HEK293 (cell line): ENCODE measurements at regions not wholly inside any gene's neighbourhood (a gene's known extent, or its start where the extent isn't known, plus 50 kb on each side); places are given as distances from the start of the nearest gene placed in this dataset.

Experiments used
- BCL11A ChIP-seq: fragments of 450-650 bp; formaldehyde crosslinking; IDR thresholded peaks from 2 replicates; pipeline ENCODE4 v1.5.1; 2016; ENCODE audit warnings: low read depth, missing biosample characterization, missing genetic modification characterization
- GLIS1 ChIP-seq: fragments of 450-650 bp; formaldehyde crosslinking; IDR thresholded peaks from 2 replicates; pipeline ENCODE4 v1.5.1; 2016; ENCODE audit warnings: missing biosample characterization, missing genetic modification characterization
- KLF16 ChIP-seq: fragments of 450-650 bp; formaldehyde crosslinking; IDR thresholded peaks from 2 replicates; pipeline ENCODE4 v1.5.1; 2017; ENCODE audit warnings: missing biosample characterization, missing genetic modification characterization
- KLF7 ChIP-seq: fragments of 450-650 bp; formaldehyde crosslinking; IDR thresholded peaks from 2 replicates; pipeline ENCODE4 v1.5.1; 2016; ENCODE audit warnings: missing biosample characterization, missing genetic modification characterization, borderline replicate concordance
- ZNF18 ChIP-seq: fragments of 450-650 bp; formaldehyde crosslinking; IDR thresholded peaks from 2 replicates; pipeline ENCODE4 v1.5.1; 2016; ENCODE audit warnings: missing biosample characterization, missing genetic modification characterization
- ZNF248 ChIP-seq: fragments of 450-650 bp; formaldehyde crosslinking; IDR thresholded peaks from 2 replicates; pipeline ENCODE4 v1.5.1; 2017; ENCODE audit warnings: missing biosample characterization, missing genetic modification characterization
- ZNF530 ChIP-seq: fragments of 450-650 bp; formaldehyde crosslinking; IDR thresholded peaks from 2 replicates; pipeline ENCODE4 v1.5.1; 2016; ENCODE audit warnings: low read depth, missing biosample characterization, missing genetic modification characterization
- ZNF555 ChIP-seq: fragments of 450-650 bp; formaldehyde crosslinking; conservative IDR thresholded peaks from 2 replicates; pipeline ENCODE4 v1.5.1; 2017; ENCODE audit warnings: missing biosample characterization, mild to moderate bottlenecking, missing genetic modification characterization, inconsistent platforms
- ZNF639 ChIP-seq: fragments of 450-650 bp; formaldehyde crosslinking; IDR thresholded peaks from 2 replicates; pipeline ENCODE4 v1.5.1; 2016; ENCODE audit warnings: missing biosample characterization, missing genetic modification characterization
- ZNF670 ChIP-seq: fragments of 450-650 bp; formaldehyde crosslinking; IDR thresholded peaks from 2 replicates; pipeline ENCODE4 v1.5.1; 2016; ENCODE audit warnings: missing biosample characterization, missing genetic modification characterization, low read depth
- TF ChIP-seq, protein P1 (sequence below): fragments of 450-650 bp; formaldehyde crosslinking; IDR thresholded peaks from 2 replicates; pipeline ENCODE4 v1.5.1; 2016; ENCODE audit warnings: missing biosample characterization, missing genetic modification characterization

DNA sequence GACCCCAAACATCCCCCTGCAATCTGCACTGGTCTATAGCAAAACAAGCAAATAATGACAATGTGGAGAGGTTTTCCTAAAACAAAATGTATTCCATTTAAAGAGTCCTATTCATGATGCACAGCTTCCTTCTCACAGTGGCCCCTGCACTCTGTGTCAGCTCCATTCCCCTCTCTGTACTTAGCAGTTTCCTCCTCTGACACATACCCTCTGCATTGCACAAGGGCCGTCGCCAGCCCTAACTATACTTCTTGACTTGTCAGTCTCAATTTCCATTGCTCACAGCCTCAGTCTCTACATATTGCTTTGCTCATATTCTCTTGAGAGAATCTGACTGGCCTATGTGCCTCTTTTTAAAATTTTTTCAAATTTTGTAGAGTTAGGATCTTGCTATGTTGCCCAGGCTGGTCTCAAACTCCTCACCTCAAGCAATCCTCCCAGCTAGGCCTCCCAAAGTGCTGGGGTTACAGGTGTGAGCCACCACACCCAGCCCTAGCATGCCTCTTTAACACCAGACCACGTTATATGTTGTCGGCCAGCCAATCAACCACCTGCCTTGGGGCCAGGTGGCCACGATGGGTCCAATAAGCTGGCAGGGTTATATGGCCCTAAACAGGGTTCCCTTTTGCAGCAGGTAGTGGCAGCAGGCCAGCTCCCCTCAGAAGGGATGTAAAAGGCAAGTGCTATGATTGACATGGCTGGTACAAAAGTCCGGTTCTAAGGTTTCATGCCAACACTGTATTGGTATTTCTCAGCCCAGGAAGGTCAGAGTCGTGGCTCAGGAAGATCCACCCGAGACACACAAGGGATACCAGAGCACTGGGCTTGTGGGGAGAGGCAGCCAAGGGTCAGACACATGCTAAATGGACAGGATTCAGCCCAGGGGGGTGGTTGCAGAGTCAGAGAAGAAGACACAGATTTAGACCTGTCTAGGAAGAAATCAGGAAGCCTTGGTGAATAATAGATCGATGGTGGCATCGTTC lies 59.0 kb upstream of the SMAD3 start:
- TF ChIP-seq ZNF248 (tag by site-specific recombination) (no peak), ZNF18 (tag by site-specific recombination) (no peak), ZNF530 (tag by site-specific recombination) (no peak), ZNF555 (tag by site-specific recombination) (no peak), ZNF670 (no peak), KLF16 (tag by site-specific recombination) (no peak), ZNF639 (no peak), GLIS1 (tag by site-specific recombination) (no peak), KLF7 (tag by site-specific recombination) (no peak), BCL11A (no peak)
- TF ChIP-seq, protein P1, sequence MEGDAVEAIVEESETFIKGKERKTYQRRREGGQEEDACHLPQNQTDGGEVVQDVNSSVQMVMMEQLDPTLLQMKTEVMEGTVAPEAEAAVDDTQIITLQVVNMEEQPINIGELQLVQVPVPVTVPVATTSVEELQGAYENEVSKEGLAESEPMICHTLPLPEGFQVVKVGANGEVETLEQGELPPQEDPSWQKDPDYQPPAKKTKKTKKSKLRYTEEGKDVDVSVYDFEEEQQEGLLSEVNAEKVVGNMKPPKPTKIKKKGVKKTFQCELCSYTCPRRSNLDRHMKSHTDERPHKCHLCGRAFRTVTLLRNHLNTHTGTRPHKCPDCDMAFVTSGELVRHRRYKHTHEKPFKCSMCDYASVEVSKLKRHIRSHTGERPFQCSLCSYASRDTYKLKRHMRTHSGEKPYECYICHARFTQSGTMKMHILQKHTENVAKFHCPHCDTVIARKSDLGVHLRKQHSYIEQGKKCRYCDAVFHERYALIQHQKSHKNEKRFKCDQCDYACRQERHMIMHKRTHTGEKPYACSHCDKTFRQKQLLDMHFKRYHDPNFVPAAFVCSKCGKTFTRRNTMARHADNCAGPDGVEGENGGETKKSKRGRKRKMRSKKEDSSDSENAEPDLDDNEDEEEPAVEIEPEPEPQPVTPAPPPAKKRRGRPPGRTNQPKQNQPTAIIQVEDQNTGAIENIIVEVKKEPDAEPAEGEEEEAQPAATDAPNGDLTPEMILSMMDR (tag by site-specific recombination) = no peak
